Left hindlimb (tissue), 1 donor: ENCODE measurements at regions not wholly inside any gene's neighbourhood (a gene's known extent, or its start where the extent isn't known, plus 50 kb on each side); places are given as distances from the start of the nearest gene placed in this dataset.
"Not testable (repeated sequence)": the region's sequence is repeated elsewhere in the genome, so short reads cannot be mapped to it uniquely, and the experiment has no call there.

Experiments used
- DNase-seq: peaks from one replicate; pipeline ENCODE4 v3.0.0-alpha.2; 2018

GRCh38 chr13:24618011-24618955 is 61.9 kb upstream of the ATP12A start:
- DNase-seq: no peak

GRCh38 chr13:24619282-24619681 is 60.9 kb upstream of the ATP12A start:
- DNase-seq: no peak

- not testable (repeated sequence) for DNase-seq
Observed at GRCh38 chr13:24622481-24623148, 57.6 kb upstream of the ATP12A start.

GRCh38 chr13:24623149-24623665 is 57.0 kb upstream of the ATP12A start:
- no peak for DNase-seq

- DNase-seq: no peak
Observed at GRCh38 chr13:24624363-24624762, 55.8 kb upstream of the ATP12A start.

GRCh38 chr13:24624801-24625231 is 55.4 kb upstream of the ATP12A start:
- no peak for DNase-seq

- no peak for DNase-seq
Observed at GRCh38 chr13:24625331-24625731, 54.9 kb upstream of the ATP12A start.

- no peak for DNase-seq
Observed at GRCh38 chr13:24625870-24626849, 54.0 kb upstream of the ATP12A start.

GRCh38 chr13:24627090-24627714 is 53.0 kb upstream of the ATP12A start:
- no peak for DNase-seq

GRCh38 chr13:24627946-24628345 is 52.3 kb upstream of the ATP12A start:
- DNase-seq: no peak

- no peak for DNase-seq
Observed at GRCh38 chr13:24629320-24629719, 50.9 kb upstream of the ATP12A start.

GRCh38 chr13:24630121-24630520 is 50.1 kb upstream of the ATP12A start:
- DNase-seq: no peak
